Lung (tissue), 11 donors: ENCODE measurements at regions not wholly inside any gene's neighbourhood (a gene's known extent, or its start where the extent isn't known, plus 50 kb on each side); places are given as distances from the start of the nearest gene placed in this dataset.

Experiments
- ATAC-seq: fragments of 200-7000 bp; cut with Tn5 transposase; one replicate; pipeline ENCODE4 v1.9.1; 2020; ENCODE audit warnings: moderate number of reproducible peaks; ENCODE audit not compliant: insufficient read depth, low FRiP score
- DNase-seq, 3 donors: peaks; one replicate each; pipeline ENCODE4 v3.0.0-alpha.2; 2013 to 2017
- H3K27ac ChIP-seq, 2 donors: one replicate each; pipeline ENCODE4 v1.5.1; 2013; ENCODE audit warnings: mild to moderate bottlenecking in 2 of 2, moderate library complexity in 2 of 2, control low read depth in 1 of 2, inconsistent platforms in 1 of 2, low read depth in 1 of 2, low read length in 1 of 2
- H3K27me3 ChIP-seq, 3 donors: one replicate each; pipeline ENCODE4 v1.5.1; 2013; ENCODE audit warnings: low read length in 2 of 3; ENCODE audit not compliant: control insufficient read depth in 3 of 3, insufficient read depth in 3 of 3
- H3K36me3 ChIP-seq, 4 donors: one replicate each; pipeline ENCODE4 v1.5.1; 2013; ENCODE audit warnings: low read length in 4 of 4, mild to moderate bottlenecking in 1 of 4, moderate library complexity in 1 of 4; ENCODE audit not compliant: control insufficient read depth in 4 of 4, insufficient read depth in 4 of 4
- H3K4me1 ChIP-seq, 5 donors: one replicate each; pipeline ENCODE4 v1.5.1; 2013; ENCODE audit warnings: low read length in 5 of 5, mild to moderate bottlenecking in 2 of 5, moderate library complexity in 1 of 5; ENCODE audit not compliant: control insufficient read depth in 5 of 5, insufficient read depth in 5 of 5
- H3K4me3 ChIP-seq: one replicate; pipeline ENCODE4 v1.5.1; 2013; ENCODE audit warnings: mild to moderate bottlenecking, control low read depth, moderate library complexity
- H3K9ac ChIP-seq, 2 donors: one replicate each; pipeline ENCODE4 v1.5.1; 2013; ENCODE audit warnings: low read length in 2 of 2, control low read depth in 1 of 2; ENCODE audit not compliant: insufficient read depth in 1 of 2
- H3K9me3 ChIP-seq, 4 donors: one replicate each; pipeline ENCODE4 v1.5.1; 2013; ENCODE audit warnings: low read length in 3 of 4, mild to moderate bottlenecking in 1 of 4, moderate library complexity in 1 of 4; ENCODE audit not compliant: control insufficient read depth in 4 of 4, insufficient read depth in 3 of 4
- CTCF ChIP-seq: IDR thresholded peaks from 2 replicates; pipeline ENCODE4 v1.5.1; 2012; ENCODE audit warnings: mild to moderate bottlenecking; ENCODE audit errors: control extremely low read depth, extremely low read depth
- whole genome bisulfite sequencing, 2 donors: extraction: QIAGEN DNeasy Blood & Tissue Kit; methylation state at CpG; one replicate each; pipeline ENCODE4 v1.1.7; 2013; 5-methylcytosine and 5-hydroxymethylcytosine counted together
- donor health status: control.
- donor health status: control.
- donor health status: Bipolar disorder and iron deficiency.
- donor health status: healthy.
- donor health status: DM: yes; HTN: yes; CAD: no.

GRCh38 chr2:60095903-60096302 lies 457.6 kb downstream of the BCL11A start:
- peaks cover 0 to 3% (median 0%) of the 10 kb centered on the region in 3 donors for H3K27me3 ChIP-seq

GRCh38 chr2:60095202-60095815 lies 458.1 kb downstream of the BCL11A start:
- DNase-seq: no peak
- Histone ChIP-seq H3K27ac (no peak overlapping the region), H3K4me1 (no peaks in the 10 kb centered on the region), H3K36me3 (no peaks in the 10 kb centered on the region), H3K4me3 (no peak overlapping the region), H3K9ac (no peak overlapping the region), H3K9me3 (no peaks in the 10 kb centered on the region), H3K27me3 (peaks cover 0 to 3% (median 0%) of the 10 kb centered on the region in 3 donors)
- ATAC-seq: no peak
- no peak for TF ChIP-seq CTCF
- WGBS, 2 donors: 63 to 77% methylated on average over 2 of the region's 2 CpGs

More at GRCh38 chr2:60095903-60096302, 457.6 kb downstream of the BCL11A start:
- 21 to 43% methylated on average over 2 of the region's 2 CpGs for WGBS, 2 donors
- Histone ChIP-seq H3K4me1 (no peaks in the 10 kb centered on the region), H3K9me3 (peaks cover 0 to 1% (median 0%) of the 10 kb centered on the region in 4 donors), H3K36me3 (no peaks in the 10 kb centered on the region), H3K9ac (no peak overlapping the region), H3K27ac (no peak overlapping the region), H3K4me3 (no peak overlapping the region)
- ATAC-seq (no peak), DNase-seq (no peak)
- no peak for TF ChIP-seq CTCF

- 75 to 80% methylated on average over 3 of the region's 3 CpGs for WGBS, 2 donors
- ATAC-seq: no peak
- no peak overlapping the region for H3K9ac ChIP-seq
- no peaks in the 10 kb centered on the region for H3K4me1 ChIP-seq
- no peaks in the 10 kb centered on the region for H3K36me3 ChIP-seq
- peak overlapping the region in 1 of 2 donors; percentile 62 for H3K27ac ChIP-seq
- peaks cover 0 to 3% (median 0%) of the 10 kb centered on the region in 3 donors for H3K27me3 ChIP-seq
- no peak overlapping the region for H3K4me3 ChIP-seq
- TF ChIP-seq CTCF: no peak
- no peaks in the 10 kb centered on the region for H3K9me3 ChIP-seq
- DNase-seq: no peak
These were observed 459.0 kb downstream of the BCL11A start for GRCh38 chr2:60094450-60094929.
